Heart left ventricle (tissue), 13 donors: ENCODE measurements at regions not wholly inside any gene's neighbourhood (a gene's known extent, or its start where the extent isn't known, plus 50 kb on each side); places are given as distances from the start of the nearest gene placed in this dataset.

Source experiments
- POLR2A ChIP-seq, 2 donors: fragments of 450-650 bp; IDR thresholded peaks; one replicate each; pipeline ENCODE4 v1.6.1; 2017; ENCODE audit warnings: antibody characterized with exemption in 2 of 2, mild to moderate bottlenecking in 2 of 2, moderate library complexity in 2 of 2
- TF ChIP-seq, protein P1 (sequence below), 12 donors: fragments of 200-600 bp; sonication (generic) in 4 of 12; IDR thresholded peaks; one replicate each; pipeline versions ENCODE4 v1.5.0 to v1.8.0; 2018 to 2022; ENCODE audit warnings: antibody characterized with exemption in 12 of 12, mild to moderate bottlenecking in 5 of 12
- donor health status: ischemic (EF 13 %, LVEDD 7.1; RV severe dilation, severe dysfunction).
- donor health status: DM: no; HTN: yes; CAD: no.
- donor health status: DM: no; HTN: no; CAD: no.
- donor health status: ischemic (EF 25% LVEDD 6.9; RV normal size, moderate dysfunction).
- donor health status: ischemic (EF 25% LVEDD 5.7; RV mildly dilated, moderate dysfunction).
- donor health status: ischemic (EF 35%, LVEDD 5.7; RV mildly dilated, moderate dysfunction).
- donor health status: nonischemic (EF 11% LVEDD 7.7; RV severe dilation, severe dysfunction).
- donor health status: DM: yes; HTN: yes; CAD: no.
- donor health status: PGD.
- donor health status: ischemic (EF 29% LVEDD 5.4; RV normal size, mild dysfunction).
- donor health status: nonischemic (EF 23%, LVEDD 6.1; RV moderate dilation, normal function).

DNA sequence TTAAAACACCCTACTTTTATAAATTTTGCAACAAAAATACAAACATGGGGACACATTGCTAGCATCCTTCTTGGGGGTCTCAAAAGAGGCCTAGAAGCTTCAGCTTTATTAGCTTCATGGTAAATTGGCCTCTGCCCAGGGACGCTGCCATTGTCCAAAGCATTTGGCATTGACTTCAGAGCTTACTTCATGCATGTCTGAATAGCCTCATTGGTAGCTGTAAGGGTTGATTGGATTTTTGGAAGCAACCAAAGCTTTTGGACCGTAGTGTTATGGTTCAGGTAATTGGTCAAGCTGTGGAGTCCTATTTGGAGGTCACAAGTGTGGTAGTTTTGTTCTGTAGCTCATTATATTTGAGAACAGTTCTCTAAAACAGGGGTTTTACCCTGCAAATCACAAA is 411.7 kb upstream of the SLC24A2 start:
- TF ChIP-seq, protein P1, sequence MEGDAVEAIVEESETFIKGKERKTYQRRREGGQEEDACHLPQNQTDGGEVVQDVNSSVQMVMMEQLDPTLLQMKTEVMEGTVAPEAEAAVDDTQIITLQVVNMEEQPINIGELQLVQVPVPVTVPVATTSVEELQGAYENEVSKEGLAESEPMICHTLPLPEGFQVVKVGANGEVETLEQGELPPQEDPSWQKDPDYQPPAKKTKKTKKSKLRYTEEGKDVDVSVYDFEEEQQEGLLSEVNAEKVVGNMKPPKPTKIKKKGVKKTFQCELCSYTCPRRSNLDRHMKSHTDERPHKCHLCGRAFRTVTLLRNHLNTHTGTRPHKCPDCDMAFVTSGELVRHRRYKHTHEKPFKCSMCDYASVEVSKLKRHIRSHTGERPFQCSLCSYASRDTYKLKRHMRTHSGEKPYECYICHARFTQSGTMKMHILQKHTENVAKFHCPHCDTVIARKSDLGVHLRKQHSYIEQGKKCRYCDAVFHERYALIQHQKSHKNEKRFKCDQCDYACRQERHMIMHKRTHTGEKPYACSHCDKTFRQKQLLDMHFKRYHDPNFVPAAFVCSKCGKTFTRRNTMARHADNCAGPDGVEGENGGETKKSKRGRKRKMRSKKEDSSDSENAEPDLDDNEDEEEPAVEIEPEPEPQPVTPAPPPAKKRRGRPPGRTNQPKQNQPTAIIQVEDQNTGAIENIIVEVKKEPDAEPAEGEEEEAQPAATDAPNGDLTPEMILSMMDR (IDR thresholded peaks at IDR 0.05) = no peak
- TF ChIP-seq POLR2A (IDR thresholded peaks at IDR 0.05) = no peak
